Ishikawa (cell line): ENCODE measurements at regions not wholly inside any gene's neighbourhood (a gene's known extent, or its start where the extent isn't known, plus 50 kb on each side); places are given as distances from the start of the nearest gene placed in this dataset.

Experiments used
- CEBPB ChIP-seq: IDR thresholded peaks from 2 replicates; pipeline ENCODE4 v1.6.1; 2012
- TAF1 ChIP-seq: IDR thresholded peaks from 2 replicates; pipeline ENCODE4 v1.6.1; 2012; ENCODE audit warnings: low read depth, mild to moderate bottlenecking
- TF ChIP-seq, protein P1 (sequence below): IDR thresholded peaks from 2 replicates; pipeline ENCODE4 v1.6.1; 2012
- TF ChIP-seq, protein P2 (sequence below): IDR thresholded peaks from 2 replicates; pipeline ENCODE4 v1.6.1; 2012; ENCODE audit warnings: low read depth, mild to moderate bottlenecking

DNA sequence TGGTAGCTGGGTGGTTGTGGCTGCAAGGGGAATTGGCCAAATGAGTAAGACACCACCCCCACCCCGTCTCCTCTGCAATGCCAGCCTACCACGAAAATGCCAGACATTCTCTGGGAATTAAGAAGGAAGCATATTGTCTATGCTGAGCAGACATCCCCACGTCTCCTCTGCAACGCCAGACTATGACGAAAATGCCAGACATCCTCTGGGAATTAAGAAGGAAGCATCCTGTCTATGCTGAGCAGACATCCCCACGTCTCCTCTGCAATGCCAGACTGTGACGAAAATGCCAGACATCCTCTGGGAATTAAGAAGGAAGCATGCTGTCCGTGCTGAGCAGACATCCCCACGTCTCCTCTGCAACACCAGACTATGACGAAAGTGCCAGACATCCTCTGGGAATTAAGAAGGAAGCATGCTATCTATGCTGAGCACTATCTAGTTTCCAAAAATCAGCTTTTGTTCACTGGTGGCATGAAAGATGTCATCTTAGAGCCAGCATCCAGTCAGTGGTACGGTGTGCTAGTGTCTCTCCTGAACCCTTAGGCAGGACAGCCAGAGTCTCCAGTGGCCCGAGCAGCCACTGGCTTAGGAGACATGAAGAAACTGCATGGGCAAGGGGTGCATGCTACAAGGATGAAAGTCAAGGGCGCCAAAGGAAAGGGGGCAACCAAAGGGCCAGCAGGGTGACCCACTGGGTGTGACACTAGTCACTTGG is 339.8 kb upstream of the FRG1 start:
- TF ChIP-seq TAF1 (no peak), CEBPB (no peak)
- TF ChIP-seq, protein P1, sequence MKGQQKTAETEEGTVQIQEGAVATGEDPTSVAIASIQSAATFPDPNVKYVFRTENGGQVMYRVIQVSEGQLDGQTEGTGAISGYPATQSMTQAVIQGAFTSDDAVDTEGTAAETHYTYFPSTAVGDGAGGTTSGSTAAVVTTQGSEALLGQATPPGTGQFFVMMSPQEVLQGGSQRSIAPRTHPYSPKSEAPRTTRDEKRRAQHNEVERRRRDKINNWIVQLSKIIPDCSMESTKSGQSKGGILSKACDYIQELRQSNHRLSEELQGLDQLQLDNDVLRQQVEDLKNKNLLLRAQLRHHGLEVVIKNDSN, result no peak
- TF ChIP-seq, protein P2, sequence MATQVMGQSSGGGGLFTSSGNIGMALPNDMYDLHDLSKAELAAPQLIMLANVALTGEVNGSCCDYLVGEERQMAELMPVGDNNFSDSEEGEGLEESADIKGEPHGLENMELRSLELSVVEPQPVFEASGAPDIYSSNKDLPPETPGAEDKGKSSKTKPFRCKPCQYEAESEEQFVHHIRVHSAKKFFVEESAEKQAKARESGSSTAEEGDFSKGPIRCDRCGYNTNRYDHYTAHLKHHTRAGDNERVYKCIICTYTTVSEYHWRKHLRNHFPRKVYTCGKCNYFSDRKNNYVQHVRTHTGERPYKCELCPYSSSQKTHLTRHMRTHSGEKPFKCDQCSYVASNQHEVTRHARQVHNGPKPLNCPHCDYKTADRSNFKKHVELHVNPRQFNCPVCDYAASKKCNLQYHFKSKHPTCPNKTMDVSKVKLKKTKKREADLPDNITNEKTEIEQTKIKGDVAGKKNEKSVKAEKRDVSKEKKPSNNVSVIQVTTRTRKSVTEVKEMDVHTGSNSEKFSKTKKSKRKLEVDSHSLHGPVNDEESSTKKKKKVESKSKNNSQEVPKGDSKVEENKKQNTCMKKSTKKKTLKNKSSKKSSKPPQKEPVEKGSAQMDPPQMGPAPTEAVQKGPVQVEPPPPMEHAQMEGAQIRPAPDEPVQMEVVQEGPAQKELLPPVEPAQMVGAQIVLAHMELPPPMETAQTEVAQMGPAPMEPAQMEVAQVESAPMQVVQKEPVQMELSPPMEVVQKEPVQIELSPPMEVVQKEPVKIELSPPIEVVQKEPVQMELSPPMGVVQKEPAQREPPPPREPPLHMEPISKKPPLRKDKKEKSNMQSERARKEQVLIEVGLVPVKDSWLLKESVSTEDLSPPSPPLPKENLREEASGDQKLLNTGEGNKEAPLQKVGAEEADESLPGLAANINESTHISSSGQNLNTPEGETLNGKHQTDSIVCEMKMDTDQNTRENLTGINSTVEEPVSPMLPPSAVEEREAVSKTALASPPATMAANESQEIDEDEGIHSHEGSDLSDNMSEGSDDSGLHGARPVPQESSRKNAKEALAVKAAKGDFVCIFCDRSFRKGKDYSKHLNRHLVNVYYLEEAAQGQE, result no peak
